AG04449 (cell line): ENCODE measurements at regions not wholly inside any gene's neighbourhood (a gene's known extent, or its start where the extent isn't known, plus 50 kb on each side); places are given as distances from the start of the nearest gene placed in this dataset.

Experiments used
- CTCF ChIA-PET: fragments of 350-600 bp; formaldehyde crosslinking; extraction: SDS; loops from one replicate; lab custom pipeline; 2021; ENCODE audit warnings: antibody characterized with exemption; lab: Yijun Ruan, JAX
- POLR2A ChIA-PET: fragments of 400-600, 350-600 bp; formaldehyde crosslinking; extraction: SDS; loops from one replicate; lab custom pipeline; 2020; ENCODE audit warnings: antibody characterized with exemption, inconsistent platforms; lab: Yijun Ruan, JAX
- DNase-seq: peaks from one replicate; pipeline ENCODE4 v3.0.0-alpha.2; 2010; ENCODE audit warnings: low read depth, low spot score
- H3K4me3 ChIP-seq: 2 replicates; pipeline ENCODE4 v1.5.1; 2011; ENCODE audit warnings: low read depth, mild to moderate bottlenecking, control low read depth, low read length
- CTCF ChIP-seq: IDR thresholded peaks from one replicate; pipeline ENCODE4 v1.5.1; 2011; ENCODE audit warnings: mild to moderate bottlenecking, moderate library complexity, low read length, control low read depth, inconsistent platforms; ENCODE audit not compliant: insufficient read depth; ENCODE audit errors: missing control alignments

- ChIA-PET POLR2A (no interaction called here), CTCF (no interaction called here)
- DNase-seq = no peak
- H3K4me3 ChIP-seq = no peak overlapping the region
- no peak for TF ChIP-seq CTCF
Measured at GRCh38 chr16:64172652-64173051, 949.2 kb downstream of the CDH11 start.

DNA sequence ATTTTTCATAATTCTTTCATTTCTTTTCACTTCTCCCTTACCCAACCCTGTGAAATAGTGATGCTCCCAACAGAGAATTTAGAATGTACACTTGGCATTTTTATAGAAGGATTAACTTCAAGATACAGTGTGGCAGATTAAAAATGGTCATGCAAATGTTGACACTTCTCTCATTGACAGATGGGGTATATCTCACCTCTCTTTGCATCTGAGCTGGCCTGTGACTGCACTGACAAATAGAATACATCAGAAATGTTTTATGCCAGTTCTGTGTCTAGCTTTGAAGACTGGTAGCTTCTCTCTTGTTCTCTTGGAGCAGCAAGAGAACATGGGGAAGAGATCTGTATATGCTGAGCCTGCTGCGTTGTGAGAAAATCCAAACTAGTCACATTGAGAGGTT is 949.6 kb downstream of the CDH11 start:
- no peak for TF ChIP-seq CTCF
- no peak for DNase-seq
- ChIA-PET POLR2A (no interaction called here), CTCF (no interaction called here)
- no peak overlapping the region for H3K4me3 ChIP-seq

- DNase-seq = no peak
- H3K4me3 ChIP-seq = no peak overlapping the region
- ChIA-PET POLR2A (no interaction called here), CTCF (no interaction called here)
- no peak for TF ChIP-seq CTCF
Measured at GRCh38 chr16:64171632-64172031, 950.2 kb downstream of the CDH11 start.

GRCh38 chr16:64168371-64168770 is 953.5 kb downstream of the CDH11 start:
- H3K4me3 ChIP-seq = no peak overlapping the region
- ChIA-PET CTCF (no interaction called here), POLR2A (no interaction called here)
- no peak for DNase-seq
- no peak for TF ChIP-seq CTCF

- no peak overlapping the region for H3K4me3 ChIP-seq
- ChIA-PET CTCF (no interaction called here), POLR2A (no interaction called here)
- no peak for TF ChIP-seq CTCF
- no peak for DNase-seq
Measured at GRCh38 chr16:64167936-64168335, 953.9 kb downstream of the CDH11 start.

DNA sequence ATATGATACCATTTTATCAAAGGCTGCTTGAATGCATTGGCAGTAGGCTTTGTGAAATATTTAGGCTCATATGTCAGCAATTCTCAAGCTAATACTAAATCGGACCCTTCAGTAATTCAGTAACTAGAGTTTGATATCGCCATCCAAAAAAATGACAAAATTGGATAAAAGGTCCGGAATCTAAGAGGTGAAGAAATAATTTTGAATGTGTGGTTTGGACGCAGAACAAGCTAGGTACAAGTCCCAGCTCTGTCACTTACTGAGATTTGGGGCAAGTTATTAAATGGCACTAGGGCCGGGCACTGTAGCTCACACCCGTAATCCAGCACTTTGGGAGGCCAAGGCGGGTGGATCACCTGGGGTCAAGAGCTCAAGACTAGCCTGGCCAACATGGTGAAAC is 956.5 kb downstream of the CDH11 start:
- CTCF ChIA-PET = no interaction called here

More for the DNA sequence above, 956.5 kb downstream of the CDH11 start:
- no peak for TF ChIP-seq CTCF
- no peak for DNase-seq
- POLR2A ChIA-PET = no interaction called here
- no peak overlapping the region for H3K4me3 ChIP-seq
